SK-N-SH (cell line): ENCODE measurements at regions not wholly inside any gene's neighbourhood (a gene's known extent, or its start where the extent isn't known, plus 50 kb on each side); places are given as distances from the start of the nearest gene placed in this dataset.

ENCODE experiments used
- MEF2A ChIP-seq: IDR thresholded peaks from 2 replicates; pipeline ENCODE4 v1.4.0; 2012; ENCODE audit warnings: low read depth, borderline replicate concordance
- MXI1 ChIP-seq: IDR thresholded peaks from 2 replicates; pipeline ENCODE4 v1.6.1; 2012; ENCODE audit warnings: mild to moderate bottlenecking, low read depth, low read length, improper control_type of control experiment
- NFIC ChIP-seq: IDR thresholded peaks from 2 replicates; pipeline ENCODE4 v1.4.0; 2012; ENCODE audit warnings: borderline replicate concordance
- POLR2AphosphoS5 ChIP-seq: IDR thresholded peaks from 2 replicates; pipeline ENCODE4 v1.6.1; 2012; ENCODE audit warnings: low read depth, low read length
- SIN3A ChIP-seq: IDR thresholded peaks from 2 replicates; pipeline ENCODE4 v1.6.1; 2012; ENCODE audit warnings: low read depth, mild to moderate bottlenecking, low read length, moderate library complexity, borderline replicate concordance
- YY1 ChIP-seq: IDR thresholded peaks from 2 replicates; pipeline ENCODE4 v1.4.0; 2012; ENCODE audit warnings: low read depth, mild to moderate bottlenecking
- TF ChIP-seq, protein P1 (sequence below): IDR thresholded peaks from 2 replicates; pipeline ENCODE4; 2012
- TF ChIP-seq, protein P2 (sequence below): fragments of 200-600 bp; sonication (generic); IDR thresholded peaks from 2 replicates; pipeline ENCODE4 v1.6.1; 2017; ENCODE audit warnings: antibody characterized with exemption, mild to moderate bottlenecking, moderate library complexity
- TF ChIP-seq, protein P3 (sequence below): IDR thresholded peaks from 2 replicates; pipeline ENCODE4 v1.4.0; 2012; ENCODE audit warnings: low read depth, borderline replicate concordance

DNA sequence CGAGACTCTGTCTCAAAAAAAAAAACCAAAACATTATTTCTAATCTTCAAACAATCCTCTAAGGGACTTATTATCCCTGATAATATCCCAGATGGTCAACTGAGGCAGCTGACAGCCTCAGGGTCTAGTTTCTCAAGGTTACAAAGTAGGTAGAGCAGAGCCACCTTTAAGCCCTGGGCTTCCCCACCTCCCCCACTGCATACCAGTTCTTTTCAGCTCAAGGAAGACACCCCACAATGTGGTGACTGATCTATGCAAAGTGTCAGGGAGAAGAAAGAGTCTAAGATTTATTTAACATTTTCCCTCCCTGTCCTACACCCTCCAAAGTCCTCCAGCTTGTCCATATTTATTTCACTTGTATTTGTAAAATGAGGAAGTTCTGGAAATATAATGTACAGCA lies 60.5 kb upstream of the VGLL2 start:
- TF ChIP-seq POLR2AphosphoS5 (no peak), YY1 (no peak), MXI1 (no peak), NFIC (no peak), MEF2A (no peak), SIN3A (no peak)
- TF ChIP-seq, protein P1, sequence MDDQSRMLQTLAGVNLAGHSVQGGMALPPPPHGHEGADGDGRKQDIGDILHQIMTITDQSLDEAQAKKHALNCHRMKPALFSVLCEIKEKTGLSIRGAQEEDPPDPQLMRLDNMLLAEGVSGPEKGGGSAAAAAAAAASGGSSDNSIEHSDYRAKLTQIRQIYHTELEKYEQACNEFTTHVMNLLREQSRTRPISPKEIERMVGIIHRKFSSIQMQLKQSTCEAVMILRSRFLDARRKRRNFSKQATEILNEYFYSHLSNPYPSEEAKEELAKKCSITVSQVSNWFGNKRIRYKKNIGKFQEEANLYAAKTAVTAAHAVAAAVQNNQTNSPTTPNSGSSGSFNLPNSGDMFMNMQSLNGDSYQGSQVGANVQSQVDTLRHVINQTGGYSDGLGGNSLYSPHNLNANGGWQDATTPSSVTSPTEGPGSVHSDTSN = no peak
- TF ChIP-seq, protein P2, sequence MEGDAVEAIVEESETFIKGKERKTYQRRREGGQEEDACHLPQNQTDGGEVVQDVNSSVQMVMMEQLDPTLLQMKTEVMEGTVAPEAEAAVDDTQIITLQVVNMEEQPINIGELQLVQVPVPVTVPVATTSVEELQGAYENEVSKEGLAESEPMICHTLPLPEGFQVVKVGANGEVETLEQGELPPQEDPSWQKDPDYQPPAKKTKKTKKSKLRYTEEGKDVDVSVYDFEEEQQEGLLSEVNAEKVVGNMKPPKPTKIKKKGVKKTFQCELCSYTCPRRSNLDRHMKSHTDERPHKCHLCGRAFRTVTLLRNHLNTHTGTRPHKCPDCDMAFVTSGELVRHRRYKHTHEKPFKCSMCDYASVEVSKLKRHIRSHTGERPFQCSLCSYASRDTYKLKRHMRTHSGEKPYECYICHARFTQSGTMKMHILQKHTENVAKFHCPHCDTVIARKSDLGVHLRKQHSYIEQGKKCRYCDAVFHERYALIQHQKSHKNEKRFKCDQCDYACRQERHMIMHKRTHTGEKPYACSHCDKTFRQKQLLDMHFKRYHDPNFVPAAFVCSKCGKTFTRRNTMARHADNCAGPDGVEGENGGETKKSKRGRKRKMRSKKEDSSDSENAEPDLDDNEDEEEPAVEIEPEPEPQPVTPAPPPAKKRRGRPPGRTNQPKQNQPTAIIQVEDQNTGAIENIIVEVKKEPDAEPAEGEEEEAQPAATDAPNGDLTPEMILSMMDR = no peak
- TF ChIP-seq, protein P3, sequence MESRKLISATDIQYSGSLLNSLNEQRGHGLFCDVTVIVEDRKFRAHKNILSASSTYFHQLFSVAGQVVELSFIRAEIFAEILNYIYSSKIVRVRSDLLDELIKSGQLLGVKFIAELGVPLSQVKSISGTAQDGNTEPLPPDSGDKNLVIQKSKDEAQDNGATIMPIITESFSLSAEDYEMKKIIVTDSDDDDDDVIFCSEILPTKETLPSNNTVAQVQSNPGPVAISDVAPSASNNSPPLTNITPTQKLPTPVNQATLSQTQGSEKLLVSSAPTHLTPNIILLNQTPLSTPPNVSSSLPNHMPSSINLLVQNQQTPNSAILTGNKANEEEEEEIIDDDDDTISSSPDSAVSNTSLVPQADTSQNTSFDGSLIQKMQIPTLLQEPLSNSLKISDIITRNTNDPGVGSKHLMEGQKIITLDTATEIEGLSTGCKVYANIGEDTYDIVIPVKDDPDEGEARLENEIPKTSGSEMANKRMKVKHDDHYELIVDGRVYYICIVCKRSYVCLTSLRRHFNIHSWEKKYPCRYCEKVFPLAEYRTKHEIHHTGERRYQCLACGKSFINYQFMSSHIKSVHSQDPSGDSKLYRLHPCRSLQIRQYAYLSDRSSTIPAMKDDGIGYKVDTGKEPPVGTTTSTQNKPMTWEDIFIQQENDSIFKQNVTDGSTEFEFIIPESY = no peak
